ENCODE measurements at regions not wholly inside any gene's neighbourhood (a gene's known extent, or its start where the extent isn't known, plus 50 kb on each side); places are given as distances from the start of the nearest gene placed in this dataset.
"Not testable (repeated sequence)": the region's sequence is repeated elsewhere in the genome, so short reads cannot be mapped to it uniquely, and the experiment has no call there.

- DNase-seq; H3K9me3 Mint-ChIP-seq (ENCODE audit: low read depth); H3K4me1 Mint-ChIP-seq; H3K4me3 Mint-ChIP-seq; H3K36me3 Mint-ChIP-seq; H3K27ac Mint-ChIP-seq; H3K27me3 Mint-ChIP-seq; ATAC-seq; CTCF ChIA-PET: not testable (repeated sequence)
These were observed 67.5 kb downstream of the NPIPB11 start for GRCh38 chr16:29338821-29339700.

GRCh38 chr16:29337385-29337901, 69.1 kb downstream of the NPIPB11 start:
- CTCF ChIA-PET, result not testable (repeated sequence)

GRCh38 chr16:29335549-29335846, 71.0 kb downstream of the NPIPB11 start:
- CTCF ChIA-PET; H3K4me3 Mint-ChIP-seq; ATAC-seq; H3K9me3 Mint-ChIP-seq (ENCODE audit: low read depth); H3K36me3 Mint-ChIP-seq; H3K27me3 Mint-ChIP-seq; DNase-seq; H3K27ac Mint-ChIP-seq; H3K4me1 Mint-ChIP-seq: not testable (repeated sequence)

More at GRCh38 chr16:29337385-29337901, 69.1 kb downstream of the NPIPB11 start:
- not testable (repeated sequence) for H3K9me3 Mint-ChIP-seq (ENCODE audit: low read depth); H3K4me1 Mint-ChIP-seq; ATAC-seq; H3K36me3 Mint-ChIP-seq; DNase-seq; H3K27me3 Mint-ChIP-seq; H3K27ac Mint-ChIP-seq; H3K4me3 Mint-ChIP-seq

- H3K27me3 Mint-ChIP-seq; ATAC-seq; DNase-seq; CTCF ChIA-PET; H3K9me3 Mint-ChIP-seq (ENCODE audit: low read depth); H3K27ac Mint-ChIP-seq; H3K36me3 Mint-ChIP-seq; H3K4me1 Mint-ChIP-seq; H3K4me3 Mint-ChIP-seq: not testable (repeated sequence)
These were observed 71.5 kb downstream of the NPIPB11 start for GRCh38 chr16:29334776-29335548.

- H3K4me1 Mint-ChIP-seq, ATAC-seq, H3K36me3 Mint-ChIP-seq: not testable (repeated sequence)
These were observed 72.9 kb downstream of the NPIPB11 start for GRCh38 chr16:29333492-29334097.

GRCh38 chr16:29330623-29331022, 75.9 kb downstream of the NPIPB11 start:
- DNase-seq; H3K4me1 Mint-ChIP-seq; H3K9me3 Mint-ChIP-seq (ENCODE audit: low read depth); H3K27me3 Mint-ChIP-seq; CTCF ChIA-PET; H3K27ac Mint-ChIP-seq; H3K36me3 Mint-ChIP-seq; H3K4me3 Mint-ChIP-seq; ATAC-seq: not testable (repeated sequence)

More at GRCh38 chr16:29333492-29334097, 72.9 kb downstream of the NPIPB11 start:
- H3K9me3 Mint-ChIP-seq (ENCODE audit: low read depth); CTCF ChIA-PET; DNase-seq; H3K27me3 Mint-ChIP-seq; H3K27ac Mint-ChIP-seq; H3K4me3 Mint-ChIP-seq: not testable (repeated sequence)

GRCh38 chr16:29328528-29328927, 78.0 kb downstream of the NPIPB11 start:
- ATAC-seq, result not testable (repeated sequence)

GRCh38 chr16:29327631-29328408, 78.7 kb downstream of the NPIPB11 start:
- H3K4me3 Mint-ChIP-seq; ATAC-seq; H3K4me1 Mint-ChIP-seq; H3K27me3 Mint-ChIP-seq; H3K9me3 Mint-ChIP-seq (ENCODE audit: low read depth); CTCF ChIA-PET; H3K27ac Mint-ChIP-seq; DNase-seq; H3K36me3 Mint-ChIP-seq: not testable (repeated sequence)

More at GRCh38 chr16:29328528-29328927, 78.0 kb downstream of the NPIPB11 start:
- CTCF ChIA-PET; H3K4me3 Mint-ChIP-seq; H3K9me3 Mint-ChIP-seq (ENCODE audit: low read depth); H3K36me3 Mint-ChIP-seq; DNase-seq; H3K27ac Mint-ChIP-seq; H3K4me1 Mint-ChIP-seq; H3K27me3 Mint-ChIP-seq: not testable (repeated sequence)

- ATAC-seq; DNase-seq; H3K36me3 Mint-ChIP-seq; H3K27me3 Mint-ChIP-seq; H3K4me1 Mint-ChIP-seq; H3K9me3 Mint-ChIP-seq (ENCODE audit: low read depth); CTCF ChIA-PET; H3K27ac Mint-ChIP-seq; H3K4me3 Mint-ChIP-seq: not testable (repeated sequence)
These were observed 80.1 kb downstream of the NPIPB11 start for GRCh38 chr16:29326164-29327125.

GRCh38 chr16:29323725-29324124, 82.8 kb downstream of the NPIPB11 start:
- CTCF ChIA-PET, result not testable (repeated sequence)

GRCh38 chr16:29321585-29321984, 84.9 kb downstream of the NPIPB11 start:
- H3K9me3 Mint-ChIP-seq (ENCODE audit: low read depth), result no peaks in the 10 kb centered on the region
- CTCF ChIA-PET, result no interaction called here
- no peak overlapping the region for H3K4me3 Mint-ChIP-seq
- no peak for DNase-seq
- H3K27ac Mint-ChIP-seq, result no peak overlapping the region
- H3K36me3 Mint-ChIP-seq, result no peaks in the 10 kb centered on the region
- no peaks in the 10 kb centered on the region for H3K27me3 Mint-ChIP-seq
- no peak for ATAC-seq
- no peaks in the 10 kb centered on the region for H3K4me1 Mint-ChIP-seq

More at GRCh38 chr16:29323725-29324124, 82.8 kb downstream of the NPIPB11 start:
- not testable (repeated sequence) for H3K4me1 Mint-ChIP-seq; ATAC-seq; H3K9me3 Mint-ChIP-seq (ENCODE audit: low read depth); H3K36me3 Mint-ChIP-seq; H3K27me3 Mint-ChIP-seq; H3K27ac Mint-ChIP-seq; H3K4me3 Mint-ChIP-seq; DNase-seq

GRCh38 chr16:29321000-29321393, 85.5 kb downstream of the NPIPB11 start:
- no peaks in the 10 kb centered on the region for H3K9me3 Mint-ChIP-seq (ENCODE audit: low read depth)
- no peak overlapping the region for H3K4me3 Mint-ChIP-seq
- no peaks in the 10 kb centered on the region for H3K4me1 Mint-ChIP-seq
- ATAC-seq, result no peak
- no peaks in the 10 kb centered on the region for H3K27me3 Mint-ChIP-seq
- no peak overlapping the region for H3K27ac Mint-ChIP-seq
- H3K36me3 Mint-ChIP-seq, result no peaks in the 10 kb centered on the region
- DNase-seq, result no peak
- CTCF ChIA-PET, result no interaction called here

Data from activated CD8-positive, alpha-beta memory T cell treated with anti-CD3 and anti-CD28 coated beads, Interleukin-2, amount 10 ng/mL, durations not matched to agents 7 days and 5 days (primary cell).